GM12801 (cell line): ENCODE measurements at regions not wholly inside any gene's neighbourhood (a gene's known extent, or its start where the extent isn't known, plus 50 kb on each side); places are given as distances from the start of the nearest gene placed in this dataset.

Experiments
- CTCF ChIP-seq: IDR thresholded peaks from one replicate; pipeline ENCODE4 v1.5.1; 2011; ENCODE audit warnings: control low read depth; ENCODE audit not compliant: insufficient read length; ENCODE audit errors: extremely low read depth

GRCh38 chr18:46318356-46318755 is 214.2 kb downstream of the HAUS1 start:
- TF ChIP-seq CTCF = no peak

- TF ChIP-seq CTCF = no peak
Observed at GRCh38 chr18:46319783-46320182, 215.6 kb downstream of the HAUS1 start.

- no peak for TF ChIP-seq CTCF
Observed at GRCh38 chr18:46320297-46320696, 216.1 kb downstream of the HAUS1 start.

GRCh38 chr18:46320928-46321711 is 216.9 kb downstream of the HAUS1 start:
- TF ChIP-seq CTCF = no peak

GRCh38 chr18:46321955-46322354 is 217.8 kb downstream of the HAUS1 start:
- no peak for TF ChIP-seq CTCF

GRCh38 chr18:46322411-46322891 is 218.3 kb downstream of the HAUS1 start:
- no peak for TF ChIP-seq CTCF

- no peak for TF ChIP-seq CTCF
Observed at GRCh38 chr18:46322941-46323340, 218.8 kb downstream of the HAUS1 start.
